Lower leg skin (tissue), 3 donors: ENCODE measurements at regions not wholly inside any gene's neighbourhood (a gene's known extent, or its start where the extent isn't known, plus 50 kb on each side); places are given as distances from the start of the nearest gene placed in this dataset.

Source experiments
- CTCF ChIP-seq, 3 donors: fragments of 450-650 bp; IDR thresholded peaks; one replicate each; pipeline ENCODE4 v1.5.1; 2016; ENCODE audit warnings: antibody characterized with exemption in 3 of 3, mild to moderate bottlenecking in 3 of 3, moderate library complexity in 2 of 3
- POLR2A ChIP-seq, 2 donors: fragments of 450-650 bp; IDR thresholded peaks; one replicate each; pipeline ENCODE4 v1.6.1; 2016 to 2017; ENCODE audit warnings: antibody characterized with exemption in 2 of 2, mild to moderate bottlenecking in 1 of 2, moderate library complexity in 1 of 2

GRCh38 chr12:111193496-111193895 is 175.4 kb downstream of the PHETA1 start:
- TF ChIP-seq CTCF (IDR thresholded peaks at IDR 0.05) (no peak), POLR2A (IDR thresholded peaks at IDR 0.05) (no peak)
